22Rv1 (cell line): ENCODE measurements at regions not wholly inside any gene's neighbourhood (a gene's known extent, or its start where the extent isn't known, plus 50 kb on each side); places are given as distances from the start of the nearest gene placed in this dataset.

Source experiments
- CTCF ChIP-seq: fragments of 450-650 bp; IDR thresholded peaks from 2 replicates; pipeline ENCODE4 v1.5.1; 2017; ENCODE audit warnings: mild to moderate bottlenecking
- ZFX ChIP-seq: fragments of 450-650 bp; IDR thresholded peaks from 2 replicates; pipeline ENCODE4 v1.6.1; 2017; ENCODE audit warnings: antibody characterized with exemption, borderline replicate concordance

- TF ChIP-seq CTCF (no peak), ZFX (no peak)
These were observed 990.5 kb downstream of the OTOL1 start for GRCh38 chr3:162487138-162487537.
